ENCODE measurements at regions not wholly inside any gene's neighbourhood (a gene's known extent, or its start where the extent isn't known, plus 50 kb on each side); places are given as distances from the start of the nearest gene placed in this dataset.

- Histone ChIP-seq H3K9me3 (peaks cover 0 to 5% (median 0%) of the 10 kb centered on the region in 3 donors), H3K4me3 (no peak overlapping the region), H3K36me3 (no peaks in the 10 kb centered on the region), H3K27me3 (no peaks in the 10 kb centered on the region), H3K27ac (no peak overlapping the region), H3K4me1 (peaks cover 0 to 12% (median 0%) of the 10 kb centered on the region in 3 donors)
- 25 to 44% methylated on average over 1 of the region's 1 CpG for WGBS, 2 donors
- TF ChIP-seq CTCF (IDR thresholded peaks at IDR 0.05) (no peak), POLR2A (IDR thresholded peaks at IDR 0.05) (no peak)
- no peak for DNase-seq
- intact Hi-C loops (cut with DNase I): no loop called here
Measured at GRCh38 chr11:121385688-121386087, 66.4 kb upstream of the SORL1 start.

All from esophagus squamous epithelium (tissue), 5 donors.